Karpas-422 (cell line): ENCODE measurements at regions not wholly inside any gene's neighbourhood (a gene's known extent, or its start where the extent isn't known, plus 50 kb on each side); places are given as distances from the start of the nearest gene placed in this dataset.

Source experiments
- DNase-seq: peaks from one replicate; pipeline ENCODE4 v3.0.0-alpha.2; 2015
- H2AFZ ChIP-seq: fragments of 200-600 bp; sonication (generic); 2 replicates; pipeline ENCODE4 v1.6.1; 2014; ENCODE audit warnings: antibody characterized with exemption, low read length, mixed read lengths
- H3K27ac ChIP-seq: fragments of 200-600 bp; sonication (generic); 2 replicates; pipeline ENCODE4 v1.5.1; 2014; ENCODE audit warnings: mild to moderate bottlenecking, low read length, moderate library complexity
- H3K27me3 ChIP-seq: fragments of 200-600 bp; sonication (generic); 2 replicates; pipeline ENCODE4 v1.6.1; 2014; ENCODE audit warnings: low read length, mixed read lengths
- H3K36me3 ChIP-seq: fragments of 200-600 bp; sonication (generic); 2 replicates; pipeline ENCODE4 v1.6.1; 2014; ENCODE audit warnings: low read length, mixed read lengths; ENCODE audit not compliant: insufficient read depth
- H3K4me1 ChIP-seq: fragments of 200-600 bp; sonication (generic); 2 replicates; pipeline ENCODE4 v1.6.1; 2014; ENCODE audit warnings: mild to moderate bottlenecking, low read length, mixed read lengths
- H3K4me2 ChIP-seq: fragments of 200-600 bp; sonication (generic); 2 replicates; pipeline ENCODE4 v1.6.1; 2014; ENCODE audit warnings: low read length, low read depth, mild to moderate bottlenecking; ENCODE audit not compliant: poor library complexity, severe bottlenecking
- H3K4me3 ChIP-seq: fragments of 200-600 bp; sonication (generic); 2 replicates; pipeline ENCODE4 v1.5.1; 2014; ENCODE audit warnings: mild to moderate bottlenecking, antibody characterized with exemption, low read length, mixed read lengths
- H3K79me2 ChIP-seq: fragments of 200-600 bp; sonication (generic); 2 replicates; pipeline ENCODE4 v1.6.1; 2014; ENCODE audit warnings: mild to moderate bottlenecking, low read length, mixed read lengths
- H3K9ac ChIP-seq: fragments of 200-600 bp; sonication (generic); 2 replicates; pipeline ENCODE4 v1.6.0; 2014; ENCODE audit warnings: low read length
- H3K9me2 ChIP-seq: fragments of 200-600 bp; sonication (generic), shearing (Covaris generic); replicated peaks from 2 replicates; pipeline ENCODE4 v1.6.0; 2014; ENCODE audit warnings: mild to moderate bottlenecking, low read length, moderate library complexity; ENCODE audit not compliant: insufficient read depth
- H3K9me3 ChIP-seq: fragments of 300-700, 200-600 bp; sonication (generic); 2 replicates; pipeline ENCODE4 v1.6.1; 2014; ENCODE audit warnings: low read length, mixed read lengths
- H4K20me1 ChIP-seq: fragments of 200-600 bp; sonication (generic); 2 replicates; pipeline ENCODE4 v1.6.1; 2014; ENCODE audit warnings: mild to moderate bottlenecking, antibody characterized with exemption, low read length, low read depth; ENCODE audit not compliant: insufficient read depth

- Histone ChIP-seq H3K4me1 (no peaks in the 10 kb centered on the region), H3K9ac (no peak overlapping the region), H2AFZ (no peak overlapping the region), H3K4me2 (no peak overlapping the region), H3K9me3 (no peaks in the 10 kb centered on the region), H3K79me2 (no peaks in the 10 kb centered on the region), H3K27ac (no peak overlapping the region), H3K36me3 (no peaks in the 10 kb centered on the region), H3K4me3 (no peak overlapping the region), H3K27me3 (no peaks in the 10 kb centered on the region), H4K20me1 (no peaks in the 10 kb centered on the region), H3K9me2 (no peaks in the 10 kb centered on the region)
- no peak for DNase-seq
Measured at GRCh38 chr12:18160901-18161300, 70.9 kb upstream of the RERGL start.

DNA sequence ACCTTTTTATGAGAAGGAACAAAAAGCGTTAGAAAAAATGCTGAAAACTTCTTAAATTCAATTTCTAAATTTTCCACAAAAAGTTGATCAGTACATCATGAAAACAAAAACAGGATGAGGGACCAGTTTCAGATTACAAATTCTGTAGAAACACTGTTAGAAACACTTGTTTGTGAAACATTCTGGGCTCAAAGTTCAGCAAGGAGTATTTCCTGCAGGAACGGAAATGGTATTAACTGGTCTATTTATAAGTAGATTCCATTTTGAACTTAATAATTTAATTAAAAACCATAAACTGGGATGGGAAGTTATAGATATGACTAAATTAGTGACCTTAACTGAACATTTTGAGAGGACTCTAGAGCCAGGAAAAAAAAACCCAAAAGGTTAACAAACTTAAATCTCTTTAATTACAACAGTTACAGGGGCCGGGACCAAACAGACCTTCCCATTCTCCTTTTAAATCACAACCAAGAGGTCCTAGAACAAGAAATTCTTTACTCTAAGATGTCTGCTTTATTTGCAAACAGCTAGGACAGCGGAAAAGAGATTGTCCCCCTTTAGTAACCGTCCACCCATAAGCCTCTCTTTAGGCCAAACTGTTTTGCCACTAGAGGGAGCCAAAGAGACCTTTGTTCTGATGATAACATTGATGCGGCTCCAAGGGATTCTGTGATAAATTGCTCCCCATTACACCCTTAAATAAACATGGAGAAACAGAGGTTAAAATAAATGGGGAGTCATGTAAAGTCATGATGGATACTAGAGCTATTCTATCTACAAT is 69.0 kb upstream of the RERGL start:
- Histone ChIP-seq H3K4me2 (no peak overlapping the region), H3K9me3 (no peaks in the 10 kb centered on the region), H3K36me3 (no peaks in the 10 kb centered on the region), H2AFZ (no peak overlapping the region), H3K27ac (no peak overlapping the region), H3K4me3 (no peak overlapping the region), H3K27me3 (no peaks in the 10 kb centered on the region), H3K9ac (no peak overlapping the region), H3K79me2 (no peaks in the 10 kb centered on the region), H4K20me1 (no peaks in the 10 kb centered on the region), H3K9me2 (no peaks in the 10 kb centered on the region), H3K4me1 (no peaks in the 10 kb centered on the region)
- DNase-seq = peak; percentile 82

GRCh38 chr12:18153826-18154225 is 63.8 kb upstream of the RERGL start:
- no peak overlapping the region for H2AFZ ChIP-seq
- H3K79me2 ChIP-seq = no peaks in the 10 kb centered on the region
- no peaks in the 10 kb centered on the region for H3K27me3 ChIP-seq
- no peak overlapping the region for H3K27ac ChIP-seq
- no peak overlapping the region for H3K9ac ChIP-seq
- H3K36me3 ChIP-seq = no peaks in the 10 kb centered on the region
- H4K20me1 ChIP-seq = no peaks in the 10 kb centered on the region
- H3K4me2 ChIP-seq = no peak overlapping the region
- H3K4me3 ChIP-seq = no peak overlapping the region
- H3K9me3 ChIP-seq = no peaks in the 10 kb centered on the region
- no peaks in the 10 kb centered on the region for H3K4me1 ChIP-seq
- DNase-seq = no peak
- no peaks in the 10 kb centered on the region for H3K9me2 ChIP-seq

GRCh38 chr12:18151036-18151435 is 61.0 kb upstream of the RERGL start:
- peak; percentile 1 for DNase-seq
- Histone ChIP-seq H3K79me2 (no peaks in the 10 kb centered on the region), H3K4me3 (no peak overlapping the region), H3K36me3 (no peaks in the 10 kb centered on the region), H2AFZ (no peak overlapping the region), H3K9me2 (no peaks in the 10 kb centered on the region), H3K9me3 (no peaks in the 10 kb centered on the region), H3K27ac (no peak overlapping the region), H4K20me1 (no peaks in the 10 kb centered on the region), H3K4me1 (no peaks in the 10 kb centered on the region), H3K27me3 (no peaks in the 10 kb centered on the region), H3K9ac (no peak overlapping the region), H3K4me2 (no peak overlapping the region)

- Histone ChIP-seq H4K20me1 (no peaks in the 10 kb centered on the region), H3K4me3 (no peak overlapping the region), H3K9me2 (no peaks in the 10 kb centered on the region), H3K9me3 (no peaks in the 10 kb centered on the region), H3K36me3 (no peaks in the 10 kb centered on the region), H3K27me3 (no peaks in the 10 kb centered on the region), H3K79me2 (no peaks in the 10 kb centered on the region), H3K4me1 (no peaks in the 10 kb centered on the region), H3K27ac (no peak overlapping the region), H3K9ac (no peak overlapping the region), H2AFZ (no peak overlapping the region), H3K4me2 (no peak overlapping the region)
- no peak for DNase-seq
Measured at GRCh38 chr12:18148961-18149360, 59.0 kb upstream of the RERGL start.

DNA sequence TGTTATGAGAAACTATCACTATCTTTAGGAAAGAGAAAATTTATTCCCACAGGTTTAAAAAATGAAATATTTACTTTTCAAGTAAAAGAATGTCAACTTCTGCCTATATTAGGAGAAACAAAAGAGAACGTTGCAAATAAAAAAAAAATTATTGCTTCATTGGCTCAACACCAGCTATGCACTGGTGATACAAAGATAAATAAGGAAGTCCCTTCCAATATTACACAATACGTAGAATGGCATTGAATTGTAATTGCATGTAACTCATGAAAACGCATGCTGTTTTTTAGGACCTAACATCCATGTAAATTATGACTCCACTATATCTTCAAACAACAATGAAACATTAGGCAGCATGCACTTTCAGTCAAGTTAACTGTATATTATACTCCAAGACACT is 56.4 kb upstream of the RERGL start:
- Histone ChIP-seq H3K79me2 (no peaks in the 10 kb centered on the region), H3K4me2 (no peak overlapping the region), H4K20me1 (no peaks in the 10 kb centered on the region), H3K9me2 (no peaks in the 10 kb centered on the region), H3K27ac (no peak overlapping the region), H3K27me3 (no peaks in the 10 kb centered on the region), H3K9ac (no peak overlapping the region), H3K36me3 (no peaks in the 10 kb centered on the region), H3K4me1 (no peaks in the 10 kb centered on the region), H3K9me3 (no peaks in the 10 kb centered on the region), H3K4me3 (no peak overlapping the region), H2AFZ (no peak overlapping the region)
- DNase-seq = no peak

GRCh38 chr12:18145924-18146323 is 55.9 kb upstream of the RERGL start:
- Histone ChIP-seq H3K9me2 (no peaks in the 10 kb centered on the region), H3K4me2 (no peak overlapping the region), H3K9ac (no peak overlapping the region), H3K36me3 (no peaks in the 10 kb centered on the region), H3K4me1 (no peaks in the 10 kb centered on the region), H3K79me2 (no peaks in the 10 kb centered on the region), H3K27me3 (no peaks in the 10 kb centered on the region), H2AFZ (no peak overlapping the region), H3K27ac (no peak overlapping the region), H3K9me3 (no peaks in the 10 kb centered on the region), H3K4me3 (no peak overlapping the region), H4K20me1 (no peaks in the 10 kb centered on the region)
- no peak for DNase-seq

GRCh38 chr12:18141048-18141982 is 51.3 kb upstream of the RERGL start:
- H3K9ac ChIP-seq = no peak overlapping the region
- H3K9me2 ChIP-seq = no peaks in the 10 kb centered on the region
- H3K4me3 ChIP-seq = no peak overlapping the region
- no peaks in the 10 kb centered on the region for H3K9me3 ChIP-seq
- no peak overlapping the region for H3K27ac ChIP-seq
- no peak overlapping the region for H3K4me2 ChIP-seq
- no peak for DNase-seq
- H2AFZ ChIP-seq = no peak overlapping the region
- no peaks in the 10 kb centered on the region for H3K27me3 ChIP-seq
- H4K20me1 ChIP-seq = no peaks in the 10 kb centered on the region
- H3K36me3 ChIP-seq = no peaks in the 10 kb centered on the region
- H3K79me2 ChIP-seq = no peaks in the 10 kb centered on the region
- no peaks in the 10 kb centered on the region for H3K4me1 ChIP-seq
